Activated T-cell treated with anti-CD3 and anti-CD28 coated beads, Interleukin-2, amount 50 U/mL, for 4 hours (primary cell): ENCODE measurements at regions not wholly inside any gene's neighbourhood (a gene's known extent, or its start where the extent isn't known, plus 50 kb on each side); places are given as distances from the start of the nearest gene placed in this dataset.

Experiments used
- ATAC-seq, 2 donors: fragments of 200-7000 bp; cut with Tn5 transposase; one replicate each; pipeline ENCODE4 v1.10.0; 2021
- DNase-seq: peaks from one replicate; pipeline ENCODE4 v3.0.0-alpha.2; 2020
- H3K27me3 Mint-ChIP-seq: one replicate; pipeline ENCODE4 v1.8.0; 2021; ENCODE audit warnings: low read depth, mixed read lengths
- H3K36me3 Mint-ChIP-seq: one replicate; pipeline ENCODE4 v1.8.0; 2022; ENCODE audit warnings: mixed read lengths; ENCODE audit not compliant: insufficient read depth
- H3K4me1 Mint-ChIP-seq: one replicate; pipeline ENCODE4 v1.8.0; 2021; ENCODE audit warnings: low read depth, mixed read lengths
- H3K4me3 Mint-ChIP-seq: one replicate; pipeline ENCODE4 v1.8.0; 2021; ENCODE audit warnings: mild to moderate bottlenecking, moderate library complexity, mixed read lengths
- H3K9me3 Mint-ChIP-seq: one replicate; pipeline ENCODE4 v1.8.0; 2021; ENCODE audit warnings: mixed read lengths

DNA sequence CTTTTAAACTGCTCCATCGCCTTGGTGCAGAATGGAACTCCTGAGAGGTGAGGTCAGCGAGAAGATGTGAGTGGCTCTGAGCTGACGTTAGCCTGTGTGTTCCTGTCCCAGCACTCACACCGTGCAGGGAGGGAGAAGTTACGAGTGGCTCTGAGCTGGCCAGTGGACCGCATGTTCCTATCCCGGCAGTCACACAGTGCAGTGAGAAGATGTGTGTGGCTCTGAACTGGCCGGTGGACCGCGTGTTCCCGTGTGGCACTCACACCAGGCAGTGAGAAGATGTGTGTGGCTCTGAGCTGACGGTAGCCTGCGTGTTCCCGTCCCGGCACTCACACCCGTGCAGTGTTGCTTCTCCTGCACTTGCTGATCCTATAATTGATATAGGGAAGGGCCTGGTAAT lies 59.9 kb downstream of the VCPKMT start:
- no peaks in the 10 kb centered on the region for H3K9me3 Mint-ChIP-seq
- H3K36me3 Mint-ChIP-seq, result peaks cover 5% of the 10 kb centered on the region
- peaks cover 51% of the 10 kb centered on the region for H3K4me1 Mint-ChIP-seq
- H3K27me3 Mint-ChIP-seq, result no peaks in the 10 kb centered on the region
- ATAC-seq, result no peak
- no peak overlapping the region for H3K4me3 Mint-ChIP-seq
- no peak for DNase-seq

DNA sequence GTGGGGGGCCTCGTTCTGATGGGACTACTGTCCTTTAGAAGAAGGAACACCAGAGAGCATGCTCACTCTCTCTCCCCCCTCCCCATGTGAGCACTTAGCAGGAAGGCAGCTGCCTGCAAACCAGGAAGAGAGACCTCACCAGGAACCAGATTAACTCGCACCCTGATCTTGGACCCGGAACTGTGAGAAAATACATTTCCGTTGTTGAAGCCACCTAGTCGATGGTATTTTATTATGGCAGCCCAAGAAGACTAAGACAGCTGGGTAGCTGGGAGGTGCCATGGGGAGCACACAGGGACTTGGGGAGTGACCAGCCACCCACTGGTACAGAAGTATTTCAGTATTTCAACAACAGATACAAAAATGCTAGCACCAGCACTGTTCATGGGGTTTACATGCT lies 59.0 kb downstream of the VCPKMT start:
- no peaks in the 10 kb centered on the region for H3K9me3 Mint-ChIP-seq
- H3K4me1 Mint-ChIP-seq, result peaks cover 58% of the 10 kb centered on the region
- H3K27me3 Mint-ChIP-seq, result no peaks in the 10 kb centered on the region
- H3K36me3 Mint-ChIP-seq, result peaks cover 2% of the 10 kb centered on the region
- DNase-seq, result no peak
- no peak for ATAC-seq
- H3K4me3 Mint-ChIP-seq, result no peak overlapping the region

DNA sequence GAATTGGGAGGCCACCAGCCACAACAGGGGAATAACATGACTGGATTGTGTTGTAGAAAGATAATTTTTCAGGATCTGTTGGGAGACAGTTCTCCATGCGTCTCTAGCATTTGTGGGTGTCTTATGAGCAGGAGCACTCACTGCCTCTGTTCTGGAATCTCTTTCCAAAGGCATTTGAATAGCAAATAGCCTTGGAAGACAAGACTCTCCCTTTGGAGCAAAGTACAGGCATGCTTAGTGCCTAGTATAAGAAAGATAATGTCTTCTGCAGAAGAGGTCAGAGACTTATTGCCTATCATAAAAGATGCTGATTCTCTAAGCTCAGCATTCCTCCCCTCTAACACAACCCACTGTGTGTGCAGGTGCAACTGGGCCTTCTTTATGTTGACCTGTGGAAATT lies 58.3 kb downstream of the VCPKMT start:
- H3K9me3 Mint-ChIP-seq, result no peaks in the 10 kb centered on the region
- no peaks in the 10 kb centered on the region for H3K27me3 Mint-ChIP-seq
- DNase-seq (no peak), ATAC-seq (no peak)
- H3K36me3 Mint-ChIP-seq, result peaks cover 2% of the 10 kb centered on the region
- peaks cover 66% of the 10 kb centered on the region for H3K4me1 Mint-ChIP-seq
- no peak overlapping the region for H3K4me3 Mint-ChIP-seq
